ENCODE measurements at regions not wholly inside any gene's neighbourhood (a gene's known extent, or its start where the extent isn't known, plus 50 kb on each side); places are given as distances from the start of the nearest gene placed in this dataset.

GRCh38 chr12:102569803-102570202 is 89.4 kb upstream of the IGF1 start:
- H3K9me3 ChIP-seq (replicated peaks; ENCODE audit: control insufficient read depth, insufficient read depth, low read length), result no peaks in the 10 kb centered on the region
- no peaks in the 10 kb centered on the region for H3K4me1 ChIP-seq (ENCODE audit: control insufficient read depth, extremely low read depth, insufficient read depth, low read length)
- H4K20me1 ChIP-seq (replicated peaks; ENCODE audit: control insufficient read depth, extremely low read depth, insufficient read depth, low read length), result no peaks in the 10 kb centered on the region
- H3K9ac ChIP-seq (replicated peaks; ENCODE audit: extremely low read depth, insufficient read depth, low read length), result no peak overlapping the region
- BruUV-seq (replicated peaks), result no TSS peak
- no peak for FAIRE-seq
- ChIA-PET CTCF (no interaction called here), POLR2A (no interaction called here)
- H3K27ac ChIP-seq (ENCODE audit: insufficient read depth, low read depth, low read length), result no peak overlapping the region
- H3K4me2 ChIP-seq (ENCODE audit: insufficient read depth, low read length), result no peak overlapping the region
- H3K27me3 ChIP-seq (ENCODE audit: control insufficient read depth in 2 of 2, insufficient read depth in 2 of 2, low read length in 2 of 2), result no peaks in the 10 kb centered on the region
- no peaks in the 10 kb centered on the region for H3K79me2 ChIP-seq (ENCODE audit: control insufficient read depth, insufficient read depth, low read length)
- H3K4me3 ChIP-seq (replicated peaks in 1 of 3; ENCODE audit: insufficient read depth in 1 of 3, low read depth in 1 of 3, low read length in 3 of 3), result no peak overlapping the region
- DNase-seq (ENCODE audit: low read depth, low spot score), result no peak
- dilution Hi-C loops (cut with MboI; ENCODE audit: extremely low pct_ligation_motif_present, low sequenced_read_pairs), result no loop called here
- no peaks in the 10 kb centered on the region for H3K9me1 ChIP-seq (replicated peaks; ENCODE audit: control insufficient read depth, extremely low read depth, insufficient read depth, low read length)
- H2AFZ ChIP-seq (ENCODE audit: low read depth, low read length), result no peak overlapping the region
- TF ChIP-seq POLR2AphosphoS5 (IDR thresholded peaks at IDR 0.05; ENCODE audit: insufficient read depth, low read depth, low read length), result no peak
- TF ChIP-seq FOS (IDR thresholded peaks at IDR 0.05; ENCODE audit: borderline replicate concordance, insufficient read depth, low read length), result no peak
- TF ChIP-seq GATA2 (IDR thresholded peaks at IDR 0.05; ENCODE audit: insufficient read depth, insufficient read length, low read depth, low read length), result no peak
- intact Hi-C loops (cut with micrococcal nuclease), result no loop called here
- H3K36me3 ChIP-seq (ENCODE audit: control insufficient read depth in 2 of 2, extremely low read depth in 1 of 2, insufficient read depth in 2 of 2, low read length in 2 of 2), result no peaks in the 10 kb centered on the region

- Histone ChIP-seq H3K4me1 (ENCODE audit: control insufficient read depth, extremely low read depth, insufficient read depth, low read length) (no peaks in the 10 kb centered on the region), H3K9ac (replicated peaks; ENCODE audit: extremely low read depth, insufficient read depth, low read length) (no peak overlapping the region), H3K4me2 (ENCODE audit: insufficient read depth, low read length) (no peak overlapping the region), H3K9me1 (replicated peaks; ENCODE audit: control insufficient read depth, extremely low read depth, insufficient read depth, low read length) (no peaks in the 10 kb centered on the region), H4K20me1 (replicated peaks; ENCODE audit: control insufficient read depth, extremely low read depth, insufficient read depth, low read length) (no peaks in the 10 kb centered on the region), H2AFZ (ENCODE audit: low read depth, low read length) (no peak overlapping the region), H3K79me2 (ENCODE audit: control insufficient read depth, insufficient read depth, low read length) (no peaks in the 10 kb centered on the region), H3K4me3 (replicated peaks in 1 of 3; ENCODE audit: insufficient read depth in 1 of 3, low read depth in 1 of 3, low read length in 3 of 3) (no peak overlapping the region), H3K27me3 (ENCODE audit: control insufficient read depth in 2 of 2, insufficient read depth in 2 of 2, low read length in 2 of 2) (no peaks in the 10 kb centered on the region), H3K27ac (ENCODE audit: insufficient read depth, low read depth, low read length) (no peak overlapping the region), H3K9me3 (replicated peaks; ENCODE audit: control insufficient read depth, insufficient read depth, low read length) (no peaks in the 10 kb centered on the region), H3K36me3 (ENCODE audit: control insufficient read depth in 2 of 2, extremely low read depth in 1 of 2, insufficient read depth in 2 of 2, low read length in 2 of 2) (no peaks in the 10 kb centered on the region)
- intact Hi-C loops (cut with micrococcal nuclease), result no loop called here
- BruUV-seq (replicated peaks), result no TSS peak
- ChIA-PET POLR2A (no interaction called here), CTCF (no interaction called here)
- no peak for FAIRE-seq
- no peak for DNase-seq (ENCODE audit: low read depth, low spot score)
- dilution Hi-C loops (cut with MboI; ENCODE audit: extremely low pct_ligation_motif_present, low sequenced_read_pairs), result no loop called here
- TF ChIP-seq GATA2 (IDR thresholded peaks at IDR 0.05; ENCODE audit: insufficient read depth, insufficient read length, low read depth, low read length) (no peak), CTCF (IDR thresholded peaks at IDR 0.05; ENCODE audit: extremely low read depth in 1 of 2, insufficient read depth in 1 of 2, low read depth in 1 of 2, low read length in 2 of 2) (no peak), EZH2 (IDR thresholded peaks at IDR 0.05; ENCODE audit: borderline replicate concordance, low read depth, low read length, severe bottlenecking) (no peak), POLR2A (IDR thresholded peaks at IDR 0.05; ENCODE audit: low read depth, low read length) (no peak), MAX (IDR thresholded peaks at IDR 0.05; ENCODE audit: insufficient read depth, insufficient read length) (no peak), FOS (IDR thresholded peaks at IDR 0.05; ENCODE audit: borderline replicate concordance, insufficient read depth, low read length) (no peak), POLR2AphosphoS5 (IDR thresholded peaks at IDR 0.05; ENCODE audit: insufficient read depth, low read depth, low read length) (no peak), JUN (IDR thresholded peaks at IDR 0.05; ENCODE audit: borderline replicate concordance, insufficient read depth, insufficient read length, low read depth) (no peak), MYC (IDR thresholded peaks at IDR 0.05; ENCODE audit: low read depth, low read length) (no peak)
Measured at GRCh38 chr12:102568276-102568675, 87.9 kb upstream of the IGF1 start.

Data from endothelial cell of umbilical vein (primary cell).